Endothelial cell of umbilical vein (primary cell): ENCODE measurements at regions not wholly inside any gene's neighbourhood (a gene's known extent, or its start where the extent isn't known, plus 50 kb on each side); places are given as distances from the start of the nearest gene placed in this dataset.

Experiments used
- BruUV-seq: library from RNA; stranded (reverse); fragments of 400-500 nt; replicated peaks from 2 replicates; lab custom pipeline; 2021; lab: Mats Ljungman, UMichigan
- CTCF ChIA-PET: fragments of 300-600, 350-600 bp; sonication (Branson Sonifier 250); formaldehyde crosslinking; loops from one replicate; lab custom pipeline; 2021; ENCODE audit warnings: antibody characterized with exemption, inconsistent platforms; lab: Charles Lee
- POLR2A ChIA-PET: fragments of 300-600, 350-600 bp; sonication (Branson Sonifier 250); formaldehyde crosslinking; loops from one replicate; lab custom pipeline; 2021; ENCODE audit warnings: antibody characterized with exemption, inconsistent platforms; lab: Charles Lee
- DNase-seq: peaks from one replicate; pipeline ENCODE4 v3.0.0-alpha.2; 2011; ENCODE audit warnings: low read depth, low spot score
- FAIRE-seq: peaks from 2 replicates; lab custom pipeline; 2011; peaks lifted over from hg19 to GRCh38; lab: Jason Lieb, UNC
- H2AFZ ChIP-seq: 2 replicates; pipeline ENCODE4 v1.6.0; 2012; ENCODE audit warnings: low read depth, low read length, control low read depth, inconsistent platforms
- H3K27ac ChIP-seq: 2 replicates; pipeline ENCODE4 v1.5.1; 2011; ENCODE audit warnings: low read depth, mild to moderate bottlenecking, control low read depth, low read length, moderate library complexity; ENCODE audit not compliant: insufficient read depth
- H3K27me3 ChIP-seq, 2 experiments: 2 replicates each; pipeline versions ENCODE4 v1.6.0 to v1.6.1; 2011; ENCODE audit warnings: low read length in 2 of 2, mixed read lengths in 1 of 2; ENCODE audit not compliant: control insufficient read depth in 2 of 2, insufficient read depth in 2 of 2
- H3K36me3 ChIP-seq, 2 experiments: 2 replicates in 1 of 2; 3 replicates in 1 of 2; pipeline ENCODE4 v1.5.1; 2011; ENCODE audit warnings: low read length in 2 of 2, mild to moderate bottlenecking in 1 of 2, moderate library complexity in 1 of 2; ENCODE audit not compliant: control insufficient read depth in 2 of 2, insufficient read depth in 2 of 2; ENCODE audit errors: extremely low read depth in 1 of 2
- H3K4me1 ChIP-seq: 3 replicates; pipeline ENCODE4 v1.5.1; 2011; ENCODE audit warnings: mild to moderate bottlenecking, low read length; ENCODE audit not compliant: control insufficient read depth, insufficient read depth; ENCODE audit errors: extremely low read depth
- H3K4me2 ChIP-seq: 2 replicates; pipeline ENCODE4 v1.6.1; 2011; ENCODE audit warnings: low read length, control low read depth, mixed read lengths; ENCODE audit not compliant: insufficient read depth
- H3K4me3 ChIP-seq, 3 experiments: fragments of 200-600 bp in 1 of 3; sonication (generic), shearing (Covaris generic) in 1 of 3; replicated peaks in 1 of 3; 2 replicates each; pipeline ENCODE4 v1.5.1; 2011 to 2016; ENCODE audit warnings: control low read depth in 3 of 3, low read length in 3 of 3, mild to moderate bottlenecking in 2 of 3, inconsistent platforms in 1 of 3, low read depth in 1 of 3, moderate library complexity in 1 of 3; ENCODE audit not compliant: insufficient read depth in 1 of 3
- H3K79me2 ChIP-seq: 2 replicates; pipeline ENCODE4 v1.6.0; 2012; ENCODE audit warnings: low read length, inconsistent platforms; ENCODE audit not compliant: control insufficient read depth, insufficient read depth
- H3K9ac ChIP-seq: replicated peaks from 2 replicates; pipeline ENCODE3; 2011; ENCODE audit warnings: low read length, control low read depth; ENCODE audit not compliant: insufficient read depth; ENCODE audit errors: extremely low read depth
- H3K9me1 ChIP-seq: replicated peaks from 3 replicates; pipeline ENCODE4 v1.6.0; 2011; ENCODE audit warnings: mild to moderate bottlenecking, low read length; ENCODE audit not compliant: control insufficient read depth, insufficient read depth; ENCODE audit errors: extremely low read depth
- H3K9me3 ChIP-seq: replicated peaks from 2 replicates; pipeline ENCODE4 v1.5.1; 2012; ENCODE audit warnings: low read length, inconsistent platforms; ENCODE audit not compliant: control insufficient read depth, insufficient read depth
- H4K20me1 ChIP-seq: replicated peaks from 2 replicates; pipeline ENCODE3; 2011; ENCODE audit warnings: mild to moderate bottlenecking, low read length; ENCODE audit not compliant: control insufficient read depth, insufficient read depth; ENCODE audit errors: extremely low read depth
- CTCF ChIP-seq, 2 donors: IDR thresholded peaks; 1 replicate in 1 of 2; 2 replicates in 1 of 2; pipeline ENCODE4 v1.5.1; 2011; ENCODE audit warnings: low read length in 2 of 2, mild to moderate bottlenecking in 2 of 2, moderate library complexity in 2 of 2, control low read depth in 1 of 2, inconsistent platforms in 1 of 2, low read depth in 1 of 2; ENCODE audit not compliant: insufficient read depth in 1 of 2; ENCODE audit errors: extremely low read depth in 1 of 2
- EZH2 ChIP-seq: IDR thresholded peaks from 2 replicates; pipeline ENCODE4 v1.6.1; 2012; ENCODE audit warnings: borderline replicate concordance, low read depth, mild to moderate bottlenecking, moderate library complexity, low read length, inconsistent platforms; ENCODE audit not compliant: severe bottlenecking
- FOS ChIP-seq: IDR thresholded peaks from 2 replicates; pipeline ENCODE4 v1.6.1; 2011; ENCODE audit warnings: mild to moderate bottlenecking, low read length, moderate library complexity, borderline replicate concordance; ENCODE audit not compliant: insufficient read depth
- GATA2 ChIP-seq: IDR thresholded peaks from 2 replicates; pipeline ENCODE4 v1.7.0; 2011; ENCODE audit warnings: low read depth, mild to moderate bottlenecking, moderate library complexity, mixed read lengths, low read length; ENCODE audit not compliant: insufficient read length, insufficient read depth
- JUN ChIP-seq: IDR thresholded peaks from 2 replicates; pipeline ENCODE4 v1.6.1; 2011; ENCODE audit warnings: borderline replicate concordance, low read depth; ENCODE audit not compliant: insufficient read length, insufficient read depth
- MAX ChIP-seq: IDR thresholded peaks from 2 replicates; pipeline ENCODE4 v1.6.1; 2011; ENCODE audit not compliant: insufficient read depth, insufficient read length
- MYC ChIP-seq: IDR thresholded peaks from one replicate; pipeline ENCODE4 v1.6.1; 2011; ENCODE audit warnings: mild to moderate bottlenecking, low read depth, low read length
- POLR2A ChIP-seq: IDR thresholded peaks from 2 replicates; pipeline ENCODE4 v1.6.1; 2012; ENCODE audit warnings: low read depth, mild to moderate bottlenecking, control low read depth, low read length
- POLR2AphosphoS5 ChIP-seq: IDR thresholded peaks from 2 replicates; pipeline ENCODE4 v1.6.1; 2012; ENCODE audit warnings: low read depth, mild to moderate bottlenecking, control low read depth, low read length, moderate library complexity; ENCODE audit not compliant: insufficient read depth
- dilution Hi-C: fragments of 300-500 bp; cut with MboI; formaldehyde crosslinking; loops from one replicate; pipeline ENCODE4 v1.15.0; 2019; ENCODE audit warnings: low sequenced_read_pairs; ENCODE audit not compliant: extremely low pct_ligation_motif_present
- intact Hi-C: fragments of 100-400 bp; cut with micrococcal nuclease; formaldehyde crosslinking; loops from one replicate; pipeline ENCODE4 v1.10.0; 2022

- Histone ChIP-seq H3K27me3 (no peaks in the 10 kb centered on the region), H3K79me2 (no peaks in the 10 kb centered on the region), H2AFZ (no peak overlapping the region), H3K27ac (no peak overlapping the region), H3K9me3 (no peaks in the 10 kb centered on the region), H3K9ac (no peak overlapping the region), H3K36me3 (no peaks in the 10 kb centered on the region), H3K4me2 (no peak overlapping the region), H4K20me1 (no peaks in the 10 kb centered on the region), H3K4me1 (no peaks in the 10 kb centered on the region), H3K9me1 (no peaks in the 10 kb centered on the region), H3K4me3 (no peak overlapping the region)
- FAIRE-seq (no peak), DNase-seq (no peak)
- intact Hi-C loops (no loop called here), dilution Hi-C loops (no loop called here)
- POLR2A ChIA-PET: no interaction called here
- BruUV-seq: no TSS peak
- CTCF ChIA-PET: no interaction called here
- TF ChIP-seq POLR2A: no peak
- TF ChIP-seq POLR2AphosphoS5: no peak
- no peak for TF ChIP-seq FOS
- TF ChIP-seq MYC: no peak
- TF ChIP-seq MAX: no peak
- TF ChIP-seq GATA2: no peak
- TF ChIP-seq EZH2: no peak
- TF ChIP-seq CTCF (IDR thresholded peaks at IDR 0.05; ENCODE audit: extremely low read depth in 1 of 2, insufficient read depth in 1 of 2, low read depth in 1 of 2, low read length in 2 of 2): no peak
- no peak for TF ChIP-seq JUN
These were observed 573.0 kb downstream of the ADGRL2 start for GRCh38 chr1:82373710-82374109.
